H9 (cell line): ENCODE measurements at regions not wholly inside any gene's neighbourhood (a gene's known extent, or its start where the extent isn't known, plus 50 kb on each side); places are given as distances from the start of the nearest gene placed in this dataset.

ENCODE experiments used
- DNase-seq: peaks from one replicate; pipeline ENCODE4 v3.0.0-alpha.2; 2017
- H2AFZ ChIP-seq: one replicate; pipeline ENCODE4 v1.6.1; 2013; ENCODE audit warnings: mild to moderate bottlenecking, low read length, control low read depth, moderate library complexity
- H2AK5ac ChIP-seq: 2 replicates; pipeline ENCODE4 v1.6.1; 2013; ENCODE audit warnings: low read length, control low read depth, mixed read lengths; ENCODE audit not compliant: insufficient read length
- H2BK120ac ChIP-seq: one replicate; pipeline ENCODE4 v1.6.1; 2013; ENCODE audit warnings: low read depth, mild to moderate bottlenecking, low read length, control low read depth, inconsistent platforms; ENCODE audit not compliant: poor library complexity, severe bottlenecking
- H2BK12ac ChIP-seq: 2 replicates; pipeline ENCODE4 v1.6.1; 2013; ENCODE audit warnings: low read length, control low read depth, mixed read lengths, low read depth; ENCODE audit not compliant: insufficient read length
- H2BK15ac ChIP-seq: 2 replicates; pipeline ENCODE4 v1.6.1; 2013; ENCODE audit warnings: low read depth, low read length, control low read depth
- H2BK20ac ChIP-seq: one replicate; pipeline ENCODE4 v1.6.1; 2013; ENCODE audit warnings: low read depth, mild to moderate bottlenecking, low read length, control low read depth, inconsistent platforms; ENCODE audit not compliant: poor library complexity, severe bottlenecking
- H2BK5ac ChIP-seq: 2 replicates; pipeline ENCODE4 v1.6.1; 2013; ENCODE audit warnings: low read length, control low read depth, mixed read lengths; ENCODE audit not compliant: insufficient read length
- H3K14ac ChIP-seq: 2 replicates; pipeline ENCODE4 v1.6.1; 2013; ENCODE audit warnings: low read length, control low read depth; ENCODE audit not compliant: insufficient read depth
- H3K18ac ChIP-seq: 2 replicates; pipeline ENCODE4 v1.6.1; 2013; ENCODE audit warnings: low read depth, mild to moderate bottlenecking, mixed read lengths, low read length, control low read depth; ENCODE audit not compliant: insufficient read length
- H3K23ac ChIP-seq: 2 replicates; pipeline ENCODE4 v1.6.1; 2013; ENCODE audit warnings: low read length, control low read depth, mixed read lengths, low read depth; ENCODE audit not compliant: insufficient read length
- H3K23me2 ChIP-seq: 2 replicates; pipeline ENCODE4 v1.6.1; 2013; ENCODE audit warnings: low read depth, mild to moderate bottlenecking, mixed read lengths, low read length, control low read depth; ENCODE audit not compliant: insufficient read length, poor library complexity, severe bottlenecking
- H3K27ac ChIP-seq: 2 replicates; pipeline ENCODE4 v1.5.1; 2013; ENCODE audit warnings: low read length, control low read depth, mixed read lengths, low read depth; ENCODE audit not compliant: insufficient read length
- H3K27me3 ChIP-seq: 2 replicates; pipeline ENCODE4 v1.6.1; 2013; ENCODE audit warnings: low read length, control low read depth, inconsistent platforms; ENCODE audit not compliant: insufficient read depth
- H3K4ac ChIP-seq: 2 replicates; pipeline ENCODE4 v1.6.1; 2013; ENCODE audit warnings: low read depth, mild to moderate bottlenecking, control low read depth, inconsistent platforms, low read length, moderate library complexity
- H3K4me1 ChIP-seq: 2 replicates; pipeline ENCODE4 v1.6.1; 2013; ENCODE audit warnings: low read length, control low read depth, inconsistent platforms; ENCODE audit not compliant: insufficient read depth
- H3K4me2 ChIP-seq: 2 replicates; pipeline ENCODE4 v1.6.1; 2013; ENCODE audit warnings: low read length, control low read depth, mixed read lengths; ENCODE audit not compliant: insufficient read length, insufficient read depth
- H3K56ac ChIP-seq: 2 replicates; pipeline ENCODE4 v1.6.1; 2013; ENCODE audit warnings: low read depth, mild to moderate bottlenecking, mixed read lengths, low read length, control low read depth; ENCODE audit not compliant: insufficient read length
- H3K79me1 ChIP-seq: 2 replicates; pipeline ENCODE4 v1.6.1; 2013; ENCODE audit warnings: low read depth, mild to moderate bottlenecking, moderate library complexity, low read length, control low read depth, inconsistent platforms; ENCODE audit not compliant: insufficient read depth, poor library complexity, severe bottlenecking
- H3K79me2 ChIP-seq: 2 replicates; pipeline ENCODE4 v1.6.1; 2013; ENCODE audit warnings: low read length, control low read depth, inconsistent platforms; ENCODE audit not compliant: insufficient read depth
- H3K9ac ChIP-seq: 2 replicates; pipeline ENCODE4 v1.6.1; 2013; ENCODE audit warnings: low read length, control low read depth, mixed read lengths; ENCODE audit not compliant: insufficient read length; ENCODE audit errors: extremely low read depth
- H3K9me3 ChIP-seq: one replicate; pipeline ENCODE4 v1.6.1; 2013; ENCODE audit warnings: low read depth, low read length, inconsistent platforms; ENCODE audit not compliant: control insufficient read depth
- H3T11ph ChIP-seq: one replicate; pipeline ENCODE4 v1.6.1; 2013; ENCODE audit warnings: mild to moderate bottlenecking, low read length, control low read depth, inconsistent platforms
- H4K20me1 ChIP-seq: one replicate; pipeline ENCODE4 v1.6.1; 2013; ENCODE audit not compliant: control insufficient read depth, insufficient read length, insufficient read depth
- H4K5ac ChIP-seq: 2 replicates; pipeline ENCODE4 v1.6.1; 2013; ENCODE audit warnings: low read depth, mild to moderate bottlenecking, mixed read lengths, low read length, control low read depth; ENCODE audit not compliant: insufficient read length
- H4K8ac ChIP-seq: replicated peaks from 2 replicates; pipeline ENCODE4 v1.6.1; 2013; ENCODE audit warnings: low read length, control low read depth, mixed read lengths, low read depth; ENCODE audit not compliant: insufficient read length
- H4K91ac ChIP-seq: 2 replicates; pipeline ENCODE4 v1.6.1; 2013; ENCODE audit warnings: low read depth, mild to moderate bottlenecking, moderate library complexity, mixed read lengths, low read length, control low read depth; ENCODE audit not compliant: insufficient read length
- H3K27ac Mint-ChIP-seq, 3 experiments: 2 replicates in 2 of 3; 3 replicates in 1 of 3; pipeline ENCODE4 v1.8.0; 2020 to 2021; ENCODE audit warnings: mixed read lengths in 3 of 3, mild to moderate bottlenecking in 1 of 3, moderate library complexity in 1 of 3
- H3K27me3 Mint-ChIP-seq: 2 replicates; pipeline ENCODE4 v1.8.0; 2021; ENCODE audit warnings: low read depth, mild to moderate bottlenecking, moderate library complexity, mixed read lengths
- H3K36me3 Mint-ChIP-seq, 3 experiments: 2 replicates in 2 of 3; 3 replicates in 1 of 3; pipeline ENCODE4 v1.8.0; 2020 to 2021; ENCODE audit warnings: low read depth in 3 of 3, mixed read lengths in 3 of 3; ENCODE audit not compliant: insufficient read depth in 1 of 3
- H3K4me1 Mint-ChIP-seq, 2 experiments: 2 replicates each; pipeline ENCODE4 v1.8.0; 2020; ENCODE audit warnings: mixed read lengths in 2 of 2
- H3K4me3 Mint-ChIP-seq, 2 experiments: 2 replicates in 1 of 2; 3 replicates in 1 of 2; pipeline ENCODE4 v1.8.0; 2020 to 2021; ENCODE audit warnings: mild to moderate bottlenecking in 2 of 2, mixed read lengths in 2 of 2, moderate library complexity in 1 of 2
- H3K9me3 Mint-ChIP-seq, 2 experiments: 2 replicates in 1 of 2; 3 replicates in 1 of 2; pipeline ENCODE4 v1.8.0; 2020; ENCODE audit warnings: mild to moderate bottlenecking in 2 of 2, mixed read lengths in 2 of 2, moderate library complexity in 1 of 2
- CTCF ChIP-seq: fragments of 200-600 bp; sonication (generic); conservative IDR thresholded peaks from 3 replicates; pipeline ENCODE4 v1.8.0; 2021; ENCODE audit warnings: antibody characterized with exemption, mild to moderate bottlenecking
- WGBS: extraction: QIAGEN DNeasy Blood & Tissue Kit; methylation state at CpG from one replicate; pipeline ENCODE4 v1.1.7; 2013; ENCODE audit warnings: missing lambda C conversion rate, low lambda C conversion rate, mixed read lengths; ENCODE audit not compliant: insufficient read length; ENCODE audit errors: extremely low coverage; 5-methylcytosine and 5-hydroxymethylcytosine counted together

- H3K36me3 Mint-ChIP-seq = peaks cover 0 to 5% (median 3%) of the 10 kb centered on the region in 3 experiments; a peak in 2 of 7 replicates
- H3K27ac Mint-ChIP-seq = no peak overlapping the region
- DNase-seq = no peak
- H3K4me3 Mint-ChIP-seq = no peak overlapping the region
- H3K4ac ChIP-seq = no peak overlapping the region
- no peaks in the 10 kb centered on the region for H4K20me1 ChIP-seq
- no peak overlapping the region for H2BK15ac ChIP-seq
- no peaks in the 10 kb centered on the region for H3K79me1 ChIP-seq
- H3K27ac ChIP-seq = no peak overlapping the region
- H3K4me1 Mint-ChIP-seq = 0 out of 4 replicates have a peak, but pooled peaks cover 0 to 2% of the 10 kb centered on the region in 2 experiments
- no peak overlapping the region for H2AFZ ChIP-seq
- no CpG with 5 or more reads among the region's 23 CpGs for WGBS
- no peaks in the 10 kb centered on the region for H3K27me3 ChIP-seq
- no peak overlapping the region for H2BK5ac ChIP-seq
- no peak overlapping the region for H4K8ac ChIP-seq
- H4K5ac ChIP-seq = no peak overlapping the region
- no peak overlapping the region for H2BK120ac ChIP-seq
- H3T11ph ChIP-seq = no peak overlapping the region
- no peak overlapping the region for H3K18ac ChIP-seq
- TF ChIP-seq CTCF = no peak
- H2AK5ac ChIP-seq = no peak overlapping the region
- no peak overlapping the region for H2BK12ac ChIP-seq
- H3K79me2 ChIP-seq = no peaks in the 10 kb centered on the region
- H3K27me3 Mint-ChIP-seq = no peaks in the 10 kb centered on the region; the same call in none of the 2 replicates
- no peak overlapping the region for H2BK20ac ChIP-seq
- H3K9me3 ChIP-seq = no peaks in the 10 kb centered on the region
- no peak overlapping the region for H4K91ac ChIP-seq
- peaks cover 3% of the 10 kb centered on the region in 2 experiments; a peak in 2 of 5 replicates for H3K9me3 Mint-ChIP-seq
- H3K4me2 ChIP-seq = no peak overlapping the region
- H3K56ac ChIP-seq = no peak overlapping the region
- H3K9ac ChIP-seq = no peak overlapping the region
- H3K4me1 ChIP-seq = no peaks in the 10 kb centered on the region
- H3K14ac ChIP-seq = no peak overlapping the region
- no peak overlapping the region for H3K23ac ChIP-seq
- H3K23me2 ChIP-seq = no peaks in the 10 kb centered on the region
These were observed 197.7 kb downstream of the TRIML1 start for GRCh38 chr4:188336891-188337290.
